ENCODE measurements at regions not wholly inside any gene's neighbourhood (a gene's known extent, or its start where the extent isn't known, plus 50 kb on each side); places are given as distances from the start of the nearest gene placed in this dataset.
"Not testable (repeated sequence)": the region's sequence is repeated elsewhere in the genome, so short reads cannot be mapped to it uniquely, and the experiment has no call there.

- H3K4me2 ChIP-seq, result 0 out of 2 replicates have a peak overlapping the region, but pooled peaks have one; percentile 23
- no peaks in the 10 kb centered on the region for H3K79me2 ChIP-seq (replicated peaks; ENCODE audit: insufficient read depth)
- Mint-ChIP-seq H3K36me3 (ENCODE audit: low read depth) (peaks cover 3% of the 10 kb centered on the region; the same call in 1 of the 3 replicates), H3K4me1 (peaks cover 18% of the 10 kb centered on the region), H3K4me3 (no peak overlapping the region), H3K9me3 (no peaks in the 10 kb centered on the region; the same call in 2 of the 3 replicates), H3K27me3 (ENCODE audit: insufficient read depth, low read depth, poor library complexity) (no peaks in the 10 kb centered on the region), H3K27ac (peak overlapping the region; percentile 36; the same call in 1 of the 2 replicates)
- H3K4me1 ChIP-seq (ENCODE audit: insufficient read depth), result peaks cover 12% of the 10 kb centered on the region
- no peaks in the 10 kb centered on the region for H3F3A ChIP-seq (replicated peaks; ENCODE audit: low read depth)
- no peaks in the 10 kb centered on the region for H3K36me3 ChIP-seq (ENCODE audit: insufficient read depth)
- H3K27ac ChIP-seq (ENCODE audit: low read depth), result no peak overlapping the region
- no peaks in the 10 kb centered on the region for H3K9me2 ChIP-seq (ENCODE audit: insufficient read depth)
- H3K4me3 ChIP-seq, result no peak overlapping the region
- H4K20me1 ChIP-seq (replicated peaks; ENCODE audit: insufficient read depth), result no peaks in the 10 kb centered on the region
- no peaks in the 10 kb centered on the region for H3K27me3 ChIP-seq (ENCODE audit: insufficient read depth)
- TF ChIP-seq EZH2 (IDR thresholded peaks at IDR 0.05; ENCODE audit: low read depth, unreplicated experiment) (no peak), JUNB (IDR thresholded peaks at IDR 0.05; ENCODE audit: unreplicated experiment) (no peak), CREB1 (CRISPR knock-in tag; IDR thresholded peaks at IDR 0.05; ENCODE audit: low read depth) (no peak), NANOG (IDR thresholded peaks at IDR 0.05; ENCODE audit: borderline replicate concordance) (no peak), ZNF331 (CRISPR knock-in tag; IDR thresholded peaks at IDR 0.05; ENCODE audit: low read depth) (no peak), STAT1 (IDR thresholded peaks at IDR 0.05; ENCODE audit: unreplicated experiment) (no peak), POLR2AphosphoS5 (IDR thresholded peaks at IDR 0.05; ENCODE audit: low read depth) (no peak)
- TF ChIP-seq, protein P1, sequence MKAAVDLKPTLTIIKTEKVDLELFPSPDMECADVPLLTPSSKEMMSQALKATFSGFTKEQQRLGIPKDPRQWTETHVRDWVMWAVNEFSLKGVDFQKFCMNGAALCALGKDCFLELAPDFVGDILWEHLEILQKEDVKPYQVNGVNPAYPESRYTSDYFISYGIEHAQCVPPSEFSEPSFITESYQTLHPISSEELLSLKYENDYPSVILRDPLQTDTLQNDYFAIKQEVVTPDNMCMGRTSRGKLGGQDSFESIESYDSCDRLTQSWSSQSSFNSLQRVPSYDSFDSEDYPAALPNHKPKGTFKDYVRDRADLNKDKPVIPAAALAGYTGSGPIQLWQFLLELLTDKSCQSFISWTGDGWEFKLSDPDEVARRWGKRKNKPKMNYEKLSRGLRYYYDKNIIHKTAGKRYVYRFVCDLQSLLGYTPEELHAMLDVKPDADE (IDR thresholded peaks at IDR 0.05), result no peak
- TF ChIP-seq, protein P2, sequence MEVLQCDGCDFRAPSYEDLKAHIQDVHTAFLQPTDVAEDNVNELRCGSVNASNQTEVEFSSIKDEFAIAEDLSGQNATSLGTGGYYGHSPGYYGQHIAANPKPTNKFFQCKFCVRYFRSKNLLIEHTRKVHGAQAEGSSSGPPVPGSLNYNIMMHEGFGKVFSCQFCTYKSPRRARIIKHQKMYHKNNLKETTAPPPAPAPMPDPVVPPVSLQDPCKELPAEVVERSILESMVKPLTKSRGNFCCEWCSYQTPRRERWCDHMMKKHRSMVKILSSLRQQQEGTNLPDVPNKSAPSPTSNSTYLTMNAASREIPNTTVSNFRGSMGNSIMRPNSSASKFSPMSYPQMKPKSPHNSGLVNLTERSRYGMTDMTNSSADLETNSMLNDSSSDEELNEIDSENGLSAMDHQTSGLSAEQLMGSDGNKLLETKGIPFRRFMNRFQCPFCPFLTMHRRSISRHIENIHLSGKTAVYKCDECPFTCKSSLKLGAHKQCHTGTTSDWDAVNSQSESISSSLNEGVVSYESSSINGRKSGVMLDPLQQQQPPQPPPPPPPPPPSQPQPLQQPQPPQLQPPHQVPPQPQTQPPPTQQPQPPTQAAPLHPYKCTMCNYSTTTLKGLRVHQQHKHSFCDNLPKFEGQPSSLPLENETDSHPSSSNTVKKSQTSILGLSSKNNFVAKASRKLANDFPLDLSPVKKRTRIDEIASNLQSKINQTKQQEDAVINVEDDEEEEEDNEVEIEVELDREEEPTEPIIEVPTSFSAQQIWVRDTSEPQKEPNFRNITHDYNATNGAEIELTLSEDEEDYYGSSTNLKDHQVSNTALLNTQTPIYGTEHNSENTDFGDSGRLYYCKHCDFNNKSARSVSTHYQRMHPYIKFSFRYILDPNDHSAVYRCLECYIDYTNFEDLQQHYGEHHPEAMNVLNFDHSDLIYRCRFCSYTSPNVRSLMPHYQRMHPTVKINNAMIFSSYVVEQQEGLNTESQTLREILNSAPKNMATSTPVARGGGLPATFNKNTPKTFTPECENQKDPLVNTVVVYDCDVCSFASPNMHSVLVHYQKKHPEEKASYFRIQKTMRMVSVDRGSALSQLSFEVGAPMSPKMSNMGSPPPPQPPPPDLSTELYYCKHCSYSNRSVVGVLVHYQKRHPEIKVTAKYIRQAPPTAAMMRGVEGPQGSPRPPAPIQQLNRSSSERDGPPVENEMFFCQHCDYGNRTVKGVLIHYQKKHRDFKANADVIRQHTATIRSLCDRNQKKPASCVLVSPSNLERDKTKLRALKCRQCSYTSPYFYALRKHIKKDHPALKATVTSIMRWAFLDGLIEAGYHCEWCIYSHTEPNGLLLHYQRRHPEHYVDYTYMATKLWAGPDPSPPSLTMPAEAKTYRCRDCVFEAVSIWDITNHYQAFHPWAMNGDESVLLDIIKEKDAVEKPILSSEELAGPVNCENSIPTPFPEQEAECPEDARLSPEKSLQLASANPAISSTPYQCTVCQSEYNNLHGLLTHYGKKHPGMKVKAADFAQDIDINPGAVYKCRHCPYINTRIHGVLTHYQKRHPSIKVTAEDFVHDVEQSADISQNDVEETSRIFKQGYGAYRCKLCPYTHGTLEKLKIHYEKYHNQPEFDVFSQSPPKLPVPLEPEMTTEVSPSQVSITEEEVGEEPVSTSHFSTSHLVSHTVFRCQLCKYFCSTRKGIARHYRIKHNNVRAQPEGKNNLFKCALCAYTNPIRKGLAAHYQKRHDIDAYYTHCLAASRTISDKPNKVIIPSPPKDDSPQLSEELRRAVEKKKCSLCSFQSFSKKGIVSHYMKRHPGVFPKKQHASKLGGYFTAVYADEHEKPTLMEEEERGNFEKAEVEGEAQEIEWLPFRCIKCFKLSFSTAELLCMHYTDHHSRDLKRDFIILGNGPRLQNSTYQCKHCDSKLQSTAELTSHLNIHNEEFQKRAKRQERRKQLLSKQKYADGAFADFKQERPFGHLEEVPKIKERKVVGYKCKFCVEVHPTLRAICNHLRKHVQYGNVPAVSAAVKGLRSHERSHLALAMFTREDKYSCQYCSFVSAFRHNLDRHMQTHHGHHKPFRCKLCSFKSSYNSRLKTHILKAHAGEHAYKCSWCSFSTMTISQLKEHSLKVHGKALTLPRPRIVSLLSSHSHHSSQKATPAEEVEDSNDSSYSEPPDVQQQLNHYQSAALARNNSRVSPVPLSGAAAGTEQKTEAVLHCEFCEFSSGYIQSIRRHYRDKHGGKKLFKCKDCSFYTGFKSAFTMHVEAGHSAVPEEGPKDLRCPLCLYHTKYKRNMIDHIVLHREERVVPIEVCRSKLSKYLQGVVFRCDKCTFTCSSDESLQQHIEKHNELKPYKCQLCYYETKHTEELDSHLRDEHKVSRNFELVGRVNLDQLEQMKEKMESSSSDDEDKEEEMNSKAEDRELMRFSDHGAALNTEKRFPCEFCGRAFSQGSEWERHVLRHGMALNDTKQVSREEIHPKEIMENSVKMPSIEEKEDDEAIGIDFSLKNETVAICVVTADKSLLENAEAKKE (CRISPR knock-in tag; IDR thresholded peaks at IDR 0.05), result no peak
- DNase-seq (ENCODE audit: low spot score), result no peak
- no peak for ATAC-seq
- H2AFZ ChIP-seq, result peak overlapping the region; percentile 87; the same call in 1 of the 2 replicates
Observed at GRCh38 chr5:28390341-28390740, 1352.0 kb upstream of the CDH9 start.

GRCh38 chr5:28389727-28390126 lies 1351.3 kb upstream of the CDH9 start:
- not testable (repeated sequence) for DNase-seq (ENCODE audit: low spot score); H4K20me1 ChIP-seq (replicated peaks; ENCODE audit: insufficient read depth); H3F3A ChIP-seq (replicated peaks; ENCODE audit: low read depth); H3K36me3 Mint-ChIP-seq (ENCODE audit: low read depth); H3K9me2 ChIP-seq (ENCODE audit: insufficient read depth); H3K27me3 ChIP-seq (ENCODE audit: insufficient read depth); H3K4me3 Mint-ChIP-seq; H3K36me3 ChIP-seq (ENCODE audit: insufficient read depth); H3K79me2 ChIP-seq (replicated peaks; ENCODE audit: insufficient read depth); H2AFZ ChIP-seq; H3K27ac ChIP-seq (ENCODE audit: low read depth); H3K27ac Mint-ChIP-seq; H3K4me3 ChIP-seq; H3K4me2 ChIP-seq; H3K9me3 Mint-ChIP-seq; ATAC-seq; H3K27me3 Mint-ChIP-seq (ENCODE audit: insufficient read depth, low read depth, poor library complexity)
- peaks cover 18% of the 10 kb centered on the region for H3K4me1 Mint-ChIP-seq
- peaks cover 12% of the 10 kb centered on the region for H3K4me1 ChIP-seq (ENCODE audit: insufficient read depth)

All from GM23338 (cell line).